MM.1S (cell line): ENCODE measurements at regions not wholly inside any gene's neighbourhood (a gene's known extent, or its start where the extent isn't known, plus 50 kb on each side); places are given as distances from the start of the nearest gene placed in this dataset.

Experiments
- EZH2 ChIP-seq: fragments of 300-600 bp; sonication (generic); optimal IDR thresholded peaks from 2 replicates; pipeline ENCODE3; 2017; ENCODE audit warnings: low read depth, mild to moderate bottlenecking, antibody characterized with exemption, low read length, mixed read lengths
- TF ChIP-seq, protein P1 (sequence below): fragments of 300-600 bp; sonication (generic); IDR thresholded peaks from 2 replicates; pipeline ENCODE4 v1.5.1; 2016; ENCODE audit warnings: antibody characterized with exemption, low read length, mixed read lengths

DNA sequence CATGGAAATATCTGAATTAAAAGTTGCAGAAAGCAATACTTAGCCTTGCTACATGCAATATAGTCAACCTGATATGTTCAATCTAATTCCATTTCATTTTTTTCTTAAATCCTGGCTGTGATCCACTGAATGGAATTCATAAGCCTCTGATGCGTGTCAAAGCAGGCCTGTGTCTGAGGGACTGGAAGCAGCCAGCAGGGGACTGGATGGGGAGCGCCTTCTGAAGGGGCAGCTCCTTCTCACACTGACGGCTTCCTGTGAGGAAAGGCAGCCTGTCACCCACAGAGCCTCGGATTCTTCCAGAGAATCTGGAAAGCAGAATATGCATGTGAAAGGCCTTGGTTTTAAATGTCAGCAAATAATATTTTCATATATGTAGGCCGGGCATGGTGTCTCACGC lies 73.5 kb downstream of the KCNF1 start:
- TF ChIP-seq, protein P1, sequence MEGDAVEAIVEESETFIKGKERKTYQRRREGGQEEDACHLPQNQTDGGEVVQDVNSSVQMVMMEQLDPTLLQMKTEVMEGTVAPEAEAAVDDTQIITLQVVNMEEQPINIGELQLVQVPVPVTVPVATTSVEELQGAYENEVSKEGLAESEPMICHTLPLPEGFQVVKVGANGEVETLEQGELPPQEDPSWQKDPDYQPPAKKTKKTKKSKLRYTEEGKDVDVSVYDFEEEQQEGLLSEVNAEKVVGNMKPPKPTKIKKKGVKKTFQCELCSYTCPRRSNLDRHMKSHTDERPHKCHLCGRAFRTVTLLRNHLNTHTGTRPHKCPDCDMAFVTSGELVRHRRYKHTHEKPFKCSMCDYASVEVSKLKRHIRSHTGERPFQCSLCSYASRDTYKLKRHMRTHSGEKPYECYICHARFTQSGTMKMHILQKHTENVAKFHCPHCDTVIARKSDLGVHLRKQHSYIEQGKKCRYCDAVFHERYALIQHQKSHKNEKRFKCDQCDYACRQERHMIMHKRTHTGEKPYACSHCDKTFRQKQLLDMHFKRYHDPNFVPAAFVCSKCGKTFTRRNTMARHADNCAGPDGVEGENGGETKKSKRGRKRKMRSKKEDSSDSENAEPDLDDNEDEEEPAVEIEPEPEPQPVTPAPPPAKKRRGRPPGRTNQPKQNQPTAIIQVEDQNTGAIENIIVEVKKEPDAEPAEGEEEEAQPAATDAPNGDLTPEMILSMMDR, result no peak
- TF ChIP-seq EZH2, result no peak
